ENCODE measurements at regions not wholly inside any gene's neighbourhood (a gene's known extent, or its start where the extent isn't known, plus 50 kb on each side); places are given as distances from the start of the nearest gene placed in this dataset.

DNA sequence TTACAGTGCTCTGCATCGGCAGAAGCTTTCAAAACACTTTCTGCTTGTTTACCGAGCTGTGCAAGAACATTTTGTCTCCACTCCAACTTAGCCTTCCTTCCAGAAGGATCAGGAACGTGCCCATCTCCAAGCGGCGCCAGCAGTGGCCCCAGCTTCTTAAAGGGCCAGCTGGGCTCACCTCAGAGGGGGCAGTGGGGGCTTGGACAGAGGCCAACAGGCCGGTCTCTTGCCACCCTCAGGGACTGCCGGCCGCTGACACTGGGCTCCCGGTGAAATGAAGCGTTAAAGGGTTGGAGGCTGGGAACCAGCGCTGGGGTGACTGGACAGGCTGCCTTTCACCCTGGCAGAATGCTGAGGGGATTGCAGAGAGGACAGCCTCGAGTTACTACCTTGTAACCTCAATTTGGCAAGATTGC lies 67.0 kb upstream of the RNU6ATAC start:
- H3K27me3 Mint-ChIP-seq: no peaks in the 10 kb centered on the region
- no peaks in the 10 kb centered on the region for H3K9me3 Mint-ChIP-seq
- ChIA-PET CTCF (no interaction called here), POLR2A (no interaction called here)
- H3K27ac Mint-ChIP-seq: no peak overlapping the region
- H3K9me3 ChIP-seq (ENCODE audit: control insufficient read depth in 1 of 2, insufficient read depth in 1 of 2, low read length in 2 of 2): no peaks in the 10 kb centered on the region
- ATAC-seq (ENCODE audit: poor library complexity) (no peak), DNase-seq (no peak)
- H3K36me3 ChIP-seq (ENCODE audit: insufficient read depth, low read length): no peaks in the 10 kb centered on the region
- H3K4me1 Mint-ChIP-seq (ENCODE audit: low read depth): no peaks in the 10 kb centered on the region
- intact Hi-C loops (cut with DNase I, micrococcal nuclease): no loop called here
- H3K4me3 Mint-ChIP-seq: no peak overlapping the region
- TF ChIP-seq, protein P1, sequence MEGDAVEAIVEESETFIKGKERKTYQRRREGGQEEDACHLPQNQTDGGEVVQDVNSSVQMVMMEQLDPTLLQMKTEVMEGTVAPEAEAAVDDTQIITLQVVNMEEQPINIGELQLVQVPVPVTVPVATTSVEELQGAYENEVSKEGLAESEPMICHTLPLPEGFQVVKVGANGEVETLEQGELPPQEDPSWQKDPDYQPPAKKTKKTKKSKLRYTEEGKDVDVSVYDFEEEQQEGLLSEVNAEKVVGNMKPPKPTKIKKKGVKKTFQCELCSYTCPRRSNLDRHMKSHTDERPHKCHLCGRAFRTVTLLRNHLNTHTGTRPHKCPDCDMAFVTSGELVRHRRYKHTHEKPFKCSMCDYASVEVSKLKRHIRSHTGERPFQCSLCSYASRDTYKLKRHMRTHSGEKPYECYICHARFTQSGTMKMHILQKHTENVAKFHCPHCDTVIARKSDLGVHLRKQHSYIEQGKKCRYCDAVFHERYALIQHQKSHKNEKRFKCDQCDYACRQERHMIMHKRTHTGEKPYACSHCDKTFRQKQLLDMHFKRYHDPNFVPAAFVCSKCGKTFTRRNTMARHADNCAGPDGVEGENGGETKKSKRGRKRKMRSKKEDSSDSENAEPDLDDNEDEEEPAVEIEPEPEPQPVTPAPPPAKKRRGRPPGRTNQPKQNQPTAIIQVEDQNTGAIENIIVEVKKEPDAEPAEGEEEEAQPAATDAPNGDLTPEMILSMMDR (IDR thresholded peaks at IDR 0.05): no peak
- H3K4me3 ChIP-seq (ENCODE audit: low read length): no peak overlapping the region
- H3K4me1 ChIP-seq (ENCODE audit: insufficient read depth, low read length): no peaks in the 10 kb centered on the region
- H3K27ac ChIP-seq (ENCODE audit: low read depth in 1 of 2, low read length in 2 of 2): no peak overlapping the region
- H3K27me3 ChIP-seq (ENCODE audit: control insufficient read depth in 1 of 2, insufficient read depth in 2 of 2, low read length in 2 of 2): no peaks in the 10 kb centered on the region
- H3K36me3 Mint-ChIP-seq (ENCODE audit: low read depth): no peaks in the 10 kb centered on the region

DNA sequence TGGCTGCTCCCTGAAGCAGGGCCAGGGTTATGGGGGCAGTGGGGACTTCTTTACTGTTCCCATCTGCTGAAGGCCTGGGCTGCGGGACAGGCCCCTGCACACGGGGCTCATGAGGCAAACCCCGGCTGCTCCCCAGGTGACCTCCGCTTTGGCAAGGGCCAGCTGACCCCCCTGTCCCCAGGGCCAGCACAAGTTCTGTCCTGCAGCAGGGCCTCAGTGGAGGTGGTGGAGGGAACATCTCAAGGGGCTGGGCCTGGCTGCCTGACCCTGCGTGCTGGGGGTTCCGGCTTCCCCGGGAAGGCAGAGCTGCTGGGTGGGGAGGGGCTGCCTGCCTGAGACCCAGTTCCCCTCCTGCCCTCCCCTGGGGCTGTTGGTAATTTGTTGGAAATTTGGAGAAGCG lies 67.4 kb upstream of the RNU6ATAC start:
- intact Hi-C loops (cut with DNase I, micrococcal nuclease): no loop called here

DNA sequence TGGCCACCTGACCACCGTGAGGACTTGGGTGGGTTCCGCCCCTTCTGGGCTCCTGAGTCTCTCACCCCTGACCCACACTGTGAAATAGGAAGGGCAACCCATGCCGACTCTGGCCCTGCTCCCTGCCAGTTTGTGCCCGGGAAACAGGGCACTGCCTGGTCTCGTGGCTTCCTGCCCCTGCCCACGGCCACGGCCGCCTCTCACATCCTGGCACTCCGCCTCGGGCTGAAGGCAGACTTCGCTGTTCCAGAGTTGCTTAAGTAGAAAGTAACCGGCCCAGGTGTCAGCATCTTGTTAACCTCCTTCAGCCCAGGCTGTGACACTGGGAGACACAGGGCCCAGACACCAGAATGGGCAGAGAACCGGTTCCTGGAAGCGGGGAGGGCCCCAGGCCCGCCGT lies 68.7 kb upstream of the RNU6ATAC start:
- H3K27ac Mint-ChIP-seq: no peak overlapping the region
- no peaks in the 10 kb centered on the region for H3K4me1 ChIP-seq (ENCODE audit: insufficient read depth, low read length)
- H3K9me3 Mint-ChIP-seq: no peaks in the 10 kb centered on the region
- no peaks in the 10 kb centered on the region for H3K36me3 Mint-ChIP-seq (ENCODE audit: low read depth)
- no peak overlapping the region for H3K4me3 ChIP-seq (ENCODE audit: low read length)
- H3K9me3 ChIP-seq (ENCODE audit: control insufficient read depth in 1 of 2, insufficient read depth in 1 of 2, low read length in 2 of 2): no peaks in the 10 kb centered on the region
- no peaks in the 10 kb centered on the region for H3K27me3 Mint-ChIP-seq
- no peak overlapping the region for H3K4me3 Mint-ChIP-seq
- POLR2A ChIA-PET: no interaction called here
- CTCF ChIA-PET: no interaction called here
- no peak for DNase-seq
- H3K27me3 ChIP-seq (ENCODE audit: control insufficient read depth in 1 of 2, insufficient read depth in 2 of 2, low read length in 2 of 2): no peaks in the 10 kb centered on the region
- H3K27ac ChIP-seq (ENCODE audit: low read depth in 1 of 2, low read length in 2 of 2): no peak overlapping the region
- H3K4me1 Mint-ChIP-seq (ENCODE audit: low read depth): no peaks in the 10 kb centered on the region
- no peak for ATAC-seq (ENCODE audit: poor library complexity)
- TF ChIP-seq, protein P1 (IDR thresholded peaks at IDR 0.05): no peak
- H3K36me3 ChIP-seq (ENCODE audit: insufficient read depth, low read length): no peaks in the 10 kb centered on the region
- intact Hi-C loops (cut with DNase I, micrococcal nuclease): no loop called here

More for the DNA sequence above, 67.4 kb upstream of the RNU6ATAC start:
- Mint-ChIP-seq H3K4me3 (no peak overlapping the region), H3K9me3 (no peaks in the 10 kb centered on the region), H3K27ac (no peak overlapping the region), H3K36me3 (ENCODE audit: low read depth) (no peaks in the 10 kb centered on the region), H3K4me1 (ENCODE audit: low read depth) (no peaks in the 10 kb centered on the region), H3K27me3 (no peaks in the 10 kb centered on the region)
- H3K9me3 ChIP-seq (ENCODE audit: control insufficient read depth in 1 of 2, insufficient read depth in 1 of 2, low read length in 2 of 2): no peaks in the 10 kb centered on the region
- H3K27me3 ChIP-seq (ENCODE audit: control insufficient read depth in 1 of 2, insufficient read depth in 2 of 2, low read length in 2 of 2): no peaks in the 10 kb centered on the region
- H3K27ac ChIP-seq (ENCODE audit: low read depth in 1 of 2, low read length in 2 of 2): no peak overlapping the region
- CTCF ChIA-PET: no interaction called here
- TF ChIP-seq, protein P1 (IDR thresholded peaks at IDR 0.05): no peak
- no peaks in the 10 kb centered on the region for H3K4me1 ChIP-seq (ENCODE audit: insufficient read depth, low read length)
- ATAC-seq (ENCODE audit: poor library complexity) (no peak), DNase-seq (no peak)
- no peak overlapping the region for H3K4me3 ChIP-seq (ENCODE audit: low read length)
- no peaks in the 10 kb centered on the region for H3K36me3 ChIP-seq (ENCODE audit: insufficient read depth, low read length)
- POLR2A ChIA-PET: no interaction called here

Data from CD4-positive, alpha-beta T cell (primary cell).